ENCODE measurements at regions not wholly inside any gene's neighbourhood (a gene's known extent, or its start where the extent isn't known, plus 50 kb on each side); places are given as distances from the start of the nearest gene placed in this dataset.

- no peak for TF ChIP-seq CTCF (IDR thresholded peaks at IDR 0.05; ENCODE audit: low read length)
- no peak for TF ChIP-seq EZH2phosphoT487 (IDR thresholded peaks at IDR 0.05; ENCODE audit: low read length)
These were observed 406.1 kb upstream of the TMPO start for GRCh38 chr12:98109266-98109665.
